Fibroblast of lung (primary cell): ENCODE measurements at regions not wholly inside any gene's neighbourhood (a gene's known extent, or its start where the extent isn't known, plus 50 kb on each side); places are given as distances from the start of the nearest gene placed in this dataset.

Source experiments
- EZH2 ChIP-seq: IDR thresholded peaks from 2 replicates; pipeline ENCODE4 v1.5.1; 2012; ENCODE audit warnings: low read length, control low read depth, mild to moderate bottlenecking; ENCODE audit errors: missing control alignments
- TF ChIP-seq, protein P1 (sequence below), 2 donors: IDR thresholded peaks in 1 of 2; conservative IDR thresholded peaks in 1 of 2; 1 replicate in 1 of 2; 2 replicates in 1 of 2; pipeline ENCODE4 v1.5.1; 2011 to 2012; ENCODE audit warnings: low read length in 2 of 2, control low read depth in 1 of 2, inconsistent platforms in 1 of 2, low read depth in 1 of 2, mild to moderate bottlenecking in 1 of 2

DNA sequence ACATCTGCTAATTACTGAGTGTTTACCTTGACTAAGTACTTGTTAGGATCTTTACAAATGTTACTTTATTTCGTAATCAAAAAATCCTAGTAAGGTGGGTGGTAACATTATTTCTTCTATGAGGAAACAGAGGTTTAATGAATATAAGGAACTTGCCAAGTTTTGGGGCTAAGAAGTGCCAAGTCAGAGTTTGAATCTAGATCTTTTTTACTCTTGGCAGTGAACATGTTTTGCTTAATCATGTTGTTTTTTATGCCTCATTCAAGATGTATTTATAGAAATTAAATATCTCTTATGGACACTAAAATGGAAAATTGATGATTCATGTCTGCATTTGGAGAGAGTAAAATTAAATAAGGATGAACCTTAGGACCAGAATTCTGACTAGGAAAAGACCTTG lies 393.7 kb downstream of the UTRN start:
- TF ChIP-seq EZH2: no peak
- TF ChIP-seq, protein P1, sequence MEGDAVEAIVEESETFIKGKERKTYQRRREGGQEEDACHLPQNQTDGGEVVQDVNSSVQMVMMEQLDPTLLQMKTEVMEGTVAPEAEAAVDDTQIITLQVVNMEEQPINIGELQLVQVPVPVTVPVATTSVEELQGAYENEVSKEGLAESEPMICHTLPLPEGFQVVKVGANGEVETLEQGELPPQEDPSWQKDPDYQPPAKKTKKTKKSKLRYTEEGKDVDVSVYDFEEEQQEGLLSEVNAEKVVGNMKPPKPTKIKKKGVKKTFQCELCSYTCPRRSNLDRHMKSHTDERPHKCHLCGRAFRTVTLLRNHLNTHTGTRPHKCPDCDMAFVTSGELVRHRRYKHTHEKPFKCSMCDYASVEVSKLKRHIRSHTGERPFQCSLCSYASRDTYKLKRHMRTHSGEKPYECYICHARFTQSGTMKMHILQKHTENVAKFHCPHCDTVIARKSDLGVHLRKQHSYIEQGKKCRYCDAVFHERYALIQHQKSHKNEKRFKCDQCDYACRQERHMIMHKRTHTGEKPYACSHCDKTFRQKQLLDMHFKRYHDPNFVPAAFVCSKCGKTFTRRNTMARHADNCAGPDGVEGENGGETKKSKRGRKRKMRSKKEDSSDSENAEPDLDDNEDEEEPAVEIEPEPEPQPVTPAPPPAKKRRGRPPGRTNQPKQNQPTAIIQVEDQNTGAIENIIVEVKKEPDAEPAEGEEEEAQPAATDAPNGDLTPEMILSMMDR (conservative IDR thresholded peaks at IDR 0.05 in 1 of 2, IDR thresholded peaks at IDR 0.05 in 1 of 2; ENCODE audit: low read depth in 1 of 2, low read length in 2 of 2): no peak
